Mesenteric fat pad (tissue), 1 donor: ENCODE measurements at regions not wholly inside any gene's neighbourhood (a gene's known extent, or its start where the extent isn't known, plus 50 kb on each side); places are given as distances from the start of the nearest gene placed in this dataset.
"Not testable (repeated sequence)": the region's sequence is repeated elsewhere in the genome, so short reads cannot be mapped to it uniquely, and the experiment has no call there.

ENCODE experiments used
- DNase-seq: peaks from one replicate; pipeline ENCODE4 v3.0.0-alpha.2; 2020; ENCODE audit warnings: low spot score
- donor health status: DM: yes; HTN: yes; CAD: no.

DNA sequence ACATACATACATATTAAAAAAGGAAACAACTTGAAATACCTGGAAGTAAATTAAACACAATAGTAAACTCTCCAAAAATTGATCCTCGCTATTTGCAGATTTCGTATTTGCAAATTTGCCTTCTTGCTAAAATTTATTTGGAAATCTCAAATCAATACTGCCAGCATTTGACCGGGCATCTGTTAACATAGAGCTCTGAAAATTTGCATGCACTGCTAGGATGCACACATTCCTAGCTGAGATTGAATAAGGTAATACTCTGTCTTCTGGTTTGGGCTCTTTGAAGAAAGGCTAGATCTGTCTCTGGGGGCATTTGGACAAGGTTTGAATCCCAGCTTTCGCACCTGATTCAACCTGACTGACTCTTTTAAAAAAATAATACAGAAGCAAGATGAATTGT lies 729.1 kb upstream of the MGAT4C start:
- DNase-seq = no peak

DNA sequence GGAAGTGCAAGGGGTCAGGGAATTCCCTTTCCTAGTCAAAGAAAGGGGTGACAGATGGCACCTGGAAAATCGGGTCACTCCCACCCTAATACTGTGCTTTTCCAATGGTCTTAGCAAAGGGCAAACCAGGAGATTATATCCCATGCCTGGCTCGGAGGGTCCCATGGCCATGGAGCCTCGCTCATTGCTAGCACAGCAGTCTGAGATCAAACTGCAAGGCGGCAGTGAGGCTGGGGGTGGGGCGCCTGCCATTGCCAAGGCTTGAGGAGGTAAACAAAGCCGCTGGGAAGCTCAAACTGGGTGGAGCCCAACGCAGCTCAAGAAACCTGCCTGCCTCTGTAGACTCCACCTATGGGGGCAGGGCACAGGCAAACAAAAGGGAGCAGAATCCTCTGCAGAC lies 714.4 kb upstream of the MGAT4C start:
- not testable (repeated sequence) for DNase-seq

DNA sequence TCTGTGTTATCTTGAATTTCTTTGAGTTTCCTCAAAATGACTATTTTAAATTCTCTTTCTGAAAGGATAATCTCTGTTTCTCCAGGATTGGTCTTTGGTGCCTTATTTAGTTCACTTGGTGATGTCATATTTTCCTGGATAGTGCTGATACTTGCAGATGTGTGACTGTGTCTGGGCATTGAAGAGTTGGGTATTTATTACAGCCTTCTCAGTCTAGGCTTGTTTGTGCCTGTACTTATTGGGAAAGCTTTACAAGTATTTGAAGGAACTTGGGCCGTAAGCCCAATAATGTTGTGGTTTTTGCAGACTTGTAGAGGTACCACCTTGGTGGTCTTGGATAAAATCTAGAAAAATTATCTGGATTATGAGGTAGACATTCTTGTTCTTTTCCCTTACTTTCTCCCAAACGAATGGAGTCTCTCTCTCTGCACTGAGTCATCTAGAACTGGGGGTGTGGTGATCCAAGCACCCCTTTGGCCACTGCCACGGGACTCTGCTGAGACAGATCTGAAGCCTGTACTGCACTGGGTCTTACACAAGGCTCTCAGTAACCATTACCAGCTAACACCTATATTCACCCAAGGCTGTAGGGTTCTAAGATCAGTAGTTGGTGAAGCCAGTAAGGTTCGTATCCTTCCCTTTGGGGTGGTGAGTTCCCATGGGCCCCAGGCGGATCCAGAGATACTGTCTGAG lies 703.7 kb upstream of the MGAT4C start:
- DNase-seq = no peak

DNA sequence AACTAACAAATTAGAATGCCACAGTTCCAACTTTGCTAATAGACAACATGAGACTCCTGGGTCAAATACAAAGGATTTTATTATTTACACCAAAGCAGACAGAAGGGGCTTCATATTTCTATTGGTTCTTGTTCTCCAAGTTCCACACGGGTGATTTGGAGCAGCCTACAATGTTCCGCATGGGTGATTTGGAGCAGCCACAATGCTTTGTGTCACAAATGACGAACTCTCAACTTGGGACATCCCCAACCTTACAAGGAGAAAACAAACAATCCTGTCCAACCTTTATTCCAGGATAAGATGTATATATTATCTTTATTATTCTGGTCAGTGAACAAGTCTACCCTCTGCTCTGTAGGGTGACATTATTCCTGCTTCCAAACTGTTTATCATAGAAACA lies 694.3 kb upstream of the MGAT4C start:
- no peak for DNase-seq

DNA sequence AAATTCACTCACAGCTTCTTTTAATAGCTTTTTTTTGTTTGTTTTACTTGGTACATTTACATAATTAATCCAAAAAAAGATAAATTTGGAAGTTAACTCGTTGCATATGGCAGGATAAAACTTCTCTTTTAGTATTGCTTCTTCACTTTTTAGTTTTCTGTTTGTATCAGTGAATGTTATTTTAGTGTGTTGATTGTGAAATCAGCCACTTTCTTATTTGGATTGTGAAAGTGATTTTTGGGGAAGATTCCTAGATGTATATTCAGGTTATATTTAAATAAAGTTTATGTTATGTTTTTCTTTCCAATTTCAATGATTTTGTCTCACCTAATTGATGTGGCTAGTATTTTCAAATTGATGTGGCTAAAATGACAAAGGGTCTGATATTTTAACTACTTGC lies 693.9 kb upstream of the MGAT4C start:
- DNase-seq = no peak

DNA sequence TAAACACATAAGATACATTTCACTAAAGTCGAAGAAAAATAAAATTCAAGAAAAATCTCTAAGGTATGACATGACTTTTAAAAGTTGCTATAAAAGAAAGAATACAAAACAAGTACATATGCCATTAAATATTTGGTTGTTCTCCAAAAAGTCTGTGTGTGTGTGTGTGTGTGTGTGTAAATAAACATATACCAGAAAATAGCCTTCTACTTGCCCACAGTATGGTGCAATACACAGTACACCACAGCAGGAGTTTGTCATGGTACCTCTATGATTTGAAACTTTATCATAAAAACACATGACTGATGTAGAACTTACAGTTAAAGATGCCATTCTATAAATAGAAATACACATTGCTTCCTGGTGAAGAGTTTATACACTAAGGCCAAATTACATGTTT lies 692.7 kb upstream of the MGAT4C start:
- no peak for DNase-seq

DNA sequence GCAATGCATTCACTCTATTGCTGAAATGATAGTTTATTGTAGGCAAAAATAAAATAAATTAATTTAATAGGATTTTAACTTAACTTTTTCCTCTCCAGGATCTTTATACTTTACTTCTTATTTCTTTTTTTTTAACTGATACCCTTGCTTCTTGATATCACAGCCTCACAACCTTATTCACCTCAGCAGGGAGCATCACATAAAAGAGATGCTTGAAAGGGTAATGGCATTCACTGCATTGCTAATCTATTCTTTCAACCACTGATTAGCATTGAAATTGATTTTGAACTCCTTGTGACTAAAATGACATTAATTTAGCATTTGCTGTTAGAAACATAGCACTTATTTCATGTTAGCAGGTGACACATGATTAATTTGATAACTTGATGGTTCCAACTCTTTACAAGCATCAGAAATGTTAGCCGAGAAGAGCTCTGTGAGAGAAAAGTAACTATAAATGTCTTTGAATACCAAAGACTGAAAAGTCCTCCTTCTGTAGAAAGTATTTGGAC lies 689.5 kb upstream of the MGAT4C start:
- DNase-seq = no peak

DNA sequence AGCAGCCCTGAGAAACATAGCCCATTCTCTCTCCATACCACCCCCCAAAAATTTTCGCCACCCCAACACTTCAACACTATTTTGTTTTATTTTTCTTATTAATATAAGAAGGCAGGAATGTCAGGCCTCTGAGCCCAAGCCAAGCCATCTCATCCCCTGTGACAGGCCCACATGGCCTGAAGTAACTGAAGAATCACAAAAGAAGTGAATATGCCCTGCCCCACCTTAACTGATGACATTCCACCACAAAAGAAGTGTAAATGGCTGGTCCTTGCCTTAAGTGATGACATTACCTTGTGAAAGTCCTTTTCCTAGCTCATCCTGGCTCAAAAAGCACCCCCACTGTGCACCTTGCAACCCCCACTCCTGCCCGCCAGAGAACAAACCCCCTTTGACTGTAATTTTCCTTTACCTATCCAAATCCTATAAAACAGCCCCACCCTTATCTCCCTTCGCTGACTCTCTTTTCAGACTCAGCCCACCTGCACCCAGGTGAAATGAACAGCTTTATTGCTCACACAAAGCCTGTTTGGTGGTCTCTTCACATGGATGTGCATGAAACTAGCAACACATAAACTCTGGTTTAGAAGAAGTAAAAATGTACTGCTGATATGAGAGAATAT lies 688.1 kb upstream of the MGAT4C start:
- not testable (repeated sequence) for DNase-seq

DNA sequence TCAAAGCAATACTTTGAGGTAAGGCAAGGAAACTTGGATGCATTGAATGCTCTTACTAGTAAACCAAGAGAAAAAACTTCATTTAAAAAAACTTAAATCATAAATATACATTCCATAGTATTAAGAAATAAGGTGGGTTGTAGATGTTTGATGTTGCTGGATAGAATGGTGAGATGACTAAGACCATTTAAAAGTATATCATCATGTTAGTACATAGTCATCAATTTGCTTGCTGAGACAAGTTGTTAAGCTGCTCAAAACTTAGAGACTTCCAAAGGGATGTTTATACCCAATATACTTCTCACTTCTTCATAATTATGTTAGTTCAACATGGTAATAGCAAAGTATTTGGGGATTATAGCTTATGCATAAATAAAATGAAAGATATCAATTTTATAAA lies 675.5 kb upstream of the MGAT4C start:
- no peak for DNase-seq

DNA sequence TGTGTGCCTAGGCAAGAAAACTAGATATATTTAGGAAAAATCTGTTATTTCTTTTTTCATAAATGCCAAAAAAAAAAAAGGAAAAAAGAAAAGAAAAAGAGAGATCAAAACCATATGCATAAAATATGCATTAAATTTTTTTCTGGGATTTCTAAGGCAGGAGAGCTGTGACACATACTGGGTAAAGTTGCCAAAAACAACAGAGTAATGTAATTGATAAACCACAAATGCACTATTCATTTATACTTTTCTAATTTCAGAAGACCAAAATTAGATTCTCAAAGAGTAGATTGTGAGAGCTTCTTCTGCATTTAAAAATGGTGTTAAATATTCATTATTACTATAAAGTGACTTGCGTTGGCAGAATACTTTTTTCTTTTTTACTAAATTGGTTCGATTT lies 673.8 kb upstream of the MGAT4C start:
- DNase-seq = no peak

DNA sequence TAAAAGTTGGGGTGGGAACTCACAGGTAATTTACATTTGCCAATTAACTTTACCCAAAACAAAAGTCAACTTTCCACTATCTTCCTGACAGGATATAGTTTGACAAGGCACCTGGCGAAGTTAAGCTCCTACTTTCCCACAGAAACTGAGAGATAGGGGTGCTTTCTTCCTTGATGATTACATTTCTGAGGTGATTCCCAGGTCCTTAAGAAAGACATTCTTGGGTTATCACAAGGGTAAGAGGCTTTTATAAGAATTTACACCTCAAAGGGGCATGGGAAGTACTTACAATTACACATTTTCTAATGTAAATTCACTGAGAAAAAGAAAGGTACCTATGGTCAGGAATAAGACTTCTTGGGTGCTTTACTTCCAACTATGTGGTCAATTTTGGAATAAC lies 660.9 kb upstream of the MGAT4C start:
- no peak for DNase-seq

DNA sequence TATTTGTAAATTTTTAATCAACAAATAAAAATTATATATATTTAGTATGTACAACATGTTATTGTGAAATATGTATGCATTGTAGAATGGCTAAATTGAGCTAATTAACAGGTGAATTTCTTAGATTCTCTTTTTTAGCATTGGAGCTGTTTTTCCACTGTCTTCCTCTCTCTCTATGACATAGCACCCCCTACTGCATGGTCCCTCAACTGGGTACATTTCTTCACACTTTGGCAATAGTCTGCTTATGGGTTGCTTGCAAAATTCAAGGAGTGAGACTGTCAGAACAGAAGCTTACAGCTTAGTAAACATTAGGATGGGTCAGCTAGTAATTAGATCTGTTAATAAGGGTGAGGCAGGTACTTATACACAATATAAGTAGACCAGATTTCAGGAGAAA lies 658.5 kb upstream of the MGAT4C start:
- DNase-seq = no peak

DNA sequence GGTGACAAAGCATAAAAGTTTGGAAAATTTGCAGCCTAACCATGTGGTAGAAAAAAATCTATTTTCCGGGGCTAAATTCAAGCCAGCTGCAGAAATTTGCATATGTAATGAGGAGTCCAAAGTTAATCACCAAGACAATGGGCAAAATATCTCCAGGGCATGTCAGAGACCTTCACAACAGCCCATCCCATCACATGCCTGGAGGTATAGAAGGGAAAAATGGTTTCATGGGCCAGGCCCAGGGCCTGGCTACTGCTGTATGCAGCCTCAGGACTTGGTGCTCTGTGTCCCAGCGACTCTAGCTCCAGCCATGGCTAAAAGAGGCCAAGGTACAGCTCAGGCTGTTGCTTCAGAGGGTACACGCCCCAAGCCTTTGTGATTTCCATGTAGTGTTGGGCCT lies 655.8 kb upstream of the MGAT4C start:
- DNase-seq = no peak

DNA sequence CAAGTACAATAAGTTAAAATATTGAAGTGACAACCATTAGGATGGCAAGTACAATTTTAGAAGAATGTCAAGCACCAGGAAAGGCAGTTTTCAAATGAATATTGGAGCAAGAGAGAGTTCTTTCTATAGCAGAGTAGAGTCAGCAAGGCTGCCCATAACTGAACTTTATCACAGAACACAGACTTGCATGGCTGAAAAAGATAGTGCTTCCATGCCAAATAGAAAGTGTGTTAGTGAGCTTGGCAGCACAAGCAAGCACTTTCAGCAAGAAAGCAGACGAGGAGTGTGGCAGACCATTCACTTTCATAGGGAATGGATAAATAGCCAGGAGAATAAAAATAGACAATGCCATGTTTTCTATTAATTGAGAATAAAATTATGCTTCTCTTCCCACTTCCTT lies 647.0 kb upstream of the MGAT4C start:
- no peak for DNase-seq

DNA sequence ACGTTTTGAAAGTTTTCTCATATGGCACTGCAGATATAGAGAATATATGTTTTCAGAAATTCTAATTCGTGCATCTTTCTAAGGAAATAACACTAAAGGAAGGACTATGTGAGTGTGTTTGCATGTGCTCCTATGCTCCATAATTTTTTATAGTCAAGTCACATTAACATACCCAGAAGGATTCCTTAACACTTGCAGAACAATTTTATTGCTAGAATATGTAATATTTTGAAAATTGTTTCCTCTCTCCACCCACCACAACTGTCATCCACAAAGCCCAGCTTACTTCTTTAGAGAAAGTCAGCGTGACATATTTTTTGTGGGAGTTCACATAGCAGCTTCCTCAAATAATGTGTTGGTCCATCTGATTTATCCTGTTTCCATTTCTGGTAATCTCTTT lies 604.6 kb upstream of the MGAT4C start:
- no peak for DNase-seq

DNA sequence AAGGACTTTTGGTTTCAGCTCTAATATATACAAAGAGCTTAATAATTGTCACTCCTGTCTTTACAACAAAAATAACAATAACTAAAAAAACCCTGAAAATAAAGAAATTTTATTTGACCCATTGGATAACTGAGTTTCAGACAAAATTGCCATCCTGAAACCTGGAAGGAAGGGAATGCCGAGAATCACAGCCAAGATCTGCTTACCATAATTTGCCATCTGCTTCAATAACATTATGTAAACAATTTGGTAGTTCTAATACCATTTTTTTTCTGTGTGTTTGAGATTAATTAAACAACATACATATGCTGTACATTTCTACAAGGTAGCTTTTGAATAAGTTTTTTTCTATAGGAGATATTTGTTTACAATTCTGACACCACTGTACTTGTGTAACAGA lies 596.3 kb upstream of the MGAT4C start:
- no peak for DNase-seq

DNA sequence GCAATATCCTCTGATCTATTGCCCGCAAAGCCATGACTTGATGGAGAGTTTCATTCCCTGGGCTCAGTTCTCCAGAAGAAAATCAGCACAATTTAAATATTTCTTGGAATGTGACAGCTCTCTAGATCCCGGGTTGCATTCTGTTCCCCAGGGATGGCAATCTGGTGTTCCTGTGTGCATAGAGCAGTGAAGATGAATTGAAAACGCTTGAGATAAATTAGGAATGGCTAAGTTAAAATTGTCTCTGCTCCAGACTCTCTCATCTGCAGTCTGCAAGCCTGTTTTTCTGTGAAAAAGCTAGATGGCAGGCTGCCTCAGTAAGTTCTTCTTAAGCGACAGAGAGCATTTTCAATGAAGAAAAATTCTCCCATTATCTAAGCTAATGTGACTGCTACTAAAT lies 582.5 kb upstream of the MGAT4C start:
- no peak for DNase-seq

DNA sequence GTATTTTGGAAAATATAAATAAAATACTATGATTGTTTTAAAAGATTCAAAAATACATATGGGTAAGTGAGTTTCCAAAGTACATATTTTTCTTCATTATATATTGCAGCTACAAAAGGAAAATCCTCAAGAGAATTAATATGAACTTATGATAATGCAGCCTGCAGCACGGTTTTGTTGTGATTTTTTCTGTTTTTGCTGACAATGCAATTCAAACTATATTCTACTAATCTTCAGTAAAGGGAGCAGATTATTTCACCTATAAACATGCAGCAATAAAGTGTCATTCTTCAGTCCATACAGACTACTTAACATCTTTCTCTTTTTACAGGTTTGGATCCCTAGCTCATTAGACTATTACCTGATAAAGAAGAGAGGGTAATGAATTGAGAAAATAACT lies 582.1 kb upstream of the MGAT4C start:
- no peak for DNase-seq

DNA sequence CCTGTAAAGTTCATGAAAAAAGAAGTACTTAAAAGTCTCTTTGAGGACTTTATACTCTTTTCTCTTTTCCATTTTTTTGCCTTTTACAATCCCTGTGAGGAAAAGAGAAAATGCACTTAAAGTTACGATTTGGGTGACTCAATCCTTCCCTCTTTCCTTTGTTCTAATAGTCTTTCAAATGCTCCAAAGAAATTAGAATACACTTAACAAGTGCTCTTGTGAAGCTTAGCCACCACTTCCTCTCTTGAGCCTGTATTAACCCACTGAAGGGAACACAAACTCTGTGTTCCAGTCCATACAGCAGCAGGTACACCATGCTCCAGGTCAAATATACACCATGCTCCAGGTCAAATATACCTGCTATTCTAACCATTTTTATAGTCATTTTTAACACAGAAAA lies 581.1 kb upstream of the MGAT4C start:
- no peak for DNase-seq

DNA sequence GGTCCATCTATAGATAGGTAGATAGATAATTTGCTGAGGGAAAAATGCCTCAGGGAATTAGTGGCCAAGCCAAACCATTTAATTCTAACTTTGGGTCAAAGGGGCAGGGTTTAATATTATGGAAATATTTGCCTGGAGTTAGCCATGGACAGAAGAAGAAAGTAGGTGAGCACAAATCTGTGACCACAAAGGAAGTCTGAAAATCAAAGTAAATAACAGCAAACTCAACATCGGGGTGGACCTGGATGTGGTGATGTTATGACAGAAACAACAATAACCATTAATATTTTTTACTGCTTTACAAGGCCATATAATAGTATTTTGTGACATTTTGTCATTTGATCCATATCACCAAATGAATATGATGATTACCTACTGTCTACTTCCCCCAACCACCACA lies 578.0 kb upstream of the MGAT4C start:
- no peak for DNase-seq

DNA sequence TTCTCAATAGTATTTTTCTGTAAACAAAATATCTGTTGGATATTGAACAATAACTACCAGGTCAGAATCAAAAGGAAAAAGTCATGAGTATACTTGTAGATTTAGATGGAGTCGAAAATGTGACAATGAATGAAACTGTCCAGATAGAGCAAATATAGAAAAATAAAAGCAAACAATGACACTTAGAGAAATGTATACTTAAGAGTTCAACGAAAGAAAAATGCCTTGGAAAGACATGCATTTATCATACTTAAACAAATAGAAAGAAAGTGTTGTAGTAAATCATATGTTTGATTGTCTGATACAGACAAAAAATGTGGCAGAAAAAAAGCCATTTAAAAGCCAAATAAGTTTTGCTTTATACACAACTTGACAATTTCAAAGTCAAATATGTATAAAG lies 571.2 kb upstream of the MGAT4C start:
- no peak for DNase-seq

DNA sequence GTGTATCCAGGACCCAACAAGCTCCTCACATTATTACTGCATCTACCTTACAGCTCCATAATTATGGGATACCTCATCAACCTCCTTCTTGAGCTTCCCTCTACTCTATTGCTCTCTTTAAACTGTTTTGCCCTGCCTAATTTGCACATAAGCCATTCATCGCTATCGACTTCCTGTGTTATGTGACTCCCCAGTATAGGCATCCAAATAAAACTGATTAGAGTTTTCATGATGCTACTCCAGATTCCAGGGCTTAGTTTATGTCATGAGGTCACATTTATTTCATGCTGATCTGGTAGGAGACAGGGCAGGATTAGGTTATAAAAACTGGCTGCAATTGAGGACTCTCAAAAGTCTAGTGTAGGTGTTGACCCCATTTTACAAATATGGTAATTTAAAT lies 569.9 kb upstream of the MGAT4C start:
- DNase-seq = no peak

DNA sequence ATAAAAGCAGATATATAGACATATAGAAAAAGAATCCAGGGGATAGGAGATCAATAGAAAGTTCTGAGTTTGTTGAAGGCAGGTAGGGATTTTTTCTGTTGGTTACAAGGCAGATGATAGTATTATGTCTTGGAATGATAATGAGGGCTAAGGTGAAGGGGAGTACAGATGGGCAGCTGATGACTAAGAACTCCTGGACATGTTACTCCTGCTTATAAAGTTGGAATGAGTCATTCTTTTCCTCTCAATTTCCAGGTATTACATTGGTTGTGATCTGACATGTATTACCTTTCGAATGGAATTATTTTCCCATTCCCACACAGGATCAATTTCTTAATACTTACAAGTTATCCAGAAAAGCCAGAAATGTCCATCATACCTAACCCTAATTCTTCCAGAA lies 545.2 kb upstream of the MGAT4C start:
- no peak for DNase-seq
